Activated naive CD4-positive, alpha-beta T cell treated with anti-CD3 and anti-CD28 coated beads, Interleukin-2, amount 50 U/mL, for 72 hours (primary cell): ENCODE measurements at regions not wholly inside any gene's neighbourhood (a gene's known extent, or its start where the extent isn't known, plus 50 kb on each side); places are given as distances from the start of the nearest gene placed in this dataset.

ENCODE experiments used
- ATAC-seq, 2 donors: fragments of 150-1000 bp; cut with Tn5 transposase; 2 replicates each; pipeline ENCODE4 v1.10.0; 2021; ENCODE audit warnings: mild to moderate bottlenecking in 2 of 2, moderate library complexity in 2 of 2
- DNase-seq, 2 donors: peaks; one replicate each; pipeline ENCODE4 v3.0.0; 2021 to 2022; ENCODE audit warnings: low spot score in 2 of 2
- H3K27ac Mint-ChIP-seq, 2 donors: one replicate each; pipeline ENCODE4 v1.8.0; 2022; ENCODE audit warnings: mild to moderate bottlenecking in 2 of 2, mixed read lengths in 2 of 2
- H3K36me3 Mint-ChIP-seq, 2 donors: one replicate each; pipeline ENCODE4 v1.8.0; 2022; ENCODE audit warnings: mixed read lengths in 2 of 2
- H3K9me3 Mint-ChIP-seq, 2 donors: one replicate each; pipeline ENCODE4 v1.8.0; 2022; ENCODE audit warnings: mixed read lengths in 2 of 2

DNA sequence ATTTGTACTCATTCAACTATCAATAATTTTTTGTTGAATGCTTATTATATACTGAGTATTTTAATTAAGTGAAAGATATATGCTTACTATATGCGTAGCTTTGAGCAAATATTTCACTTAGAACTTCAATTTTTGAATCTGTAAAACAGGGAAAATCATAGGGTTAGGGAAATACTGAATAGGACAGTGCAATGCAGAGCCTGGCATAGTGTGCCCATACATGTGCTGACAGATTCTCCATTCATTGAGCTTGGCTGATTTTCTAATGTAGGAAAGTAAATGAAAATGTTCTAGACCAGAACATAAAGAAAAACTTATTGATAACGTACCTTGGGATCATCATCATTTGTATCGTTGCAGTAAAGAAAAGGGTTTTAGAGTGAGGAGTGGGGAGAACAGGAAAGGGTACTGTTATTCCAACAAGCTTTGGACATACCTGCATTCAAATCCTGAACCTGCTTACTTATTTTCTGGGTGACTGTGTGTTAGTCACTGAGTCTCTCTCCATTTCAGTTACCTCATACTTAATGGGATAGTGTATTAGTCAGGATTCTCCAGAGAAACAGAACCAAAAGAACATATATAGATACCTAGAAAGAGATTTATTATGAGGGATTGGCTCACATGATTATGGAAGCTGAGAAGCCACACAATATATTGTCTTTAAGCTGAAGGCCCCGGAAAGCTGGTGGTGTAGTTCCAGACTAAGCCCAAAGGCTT is 436.4 kb downstream of the ADAMTS20 start:
- ATAC-seq (no peak), DNase-seq (no peak)
- Mint-ChIP-seq H3K9me3 (no peaks in the 10 kb centered on the region), H3K27ac (no peak overlapping the region), H3K36me3 (no peaks in the 10 kb centered on the region)

DNA sequence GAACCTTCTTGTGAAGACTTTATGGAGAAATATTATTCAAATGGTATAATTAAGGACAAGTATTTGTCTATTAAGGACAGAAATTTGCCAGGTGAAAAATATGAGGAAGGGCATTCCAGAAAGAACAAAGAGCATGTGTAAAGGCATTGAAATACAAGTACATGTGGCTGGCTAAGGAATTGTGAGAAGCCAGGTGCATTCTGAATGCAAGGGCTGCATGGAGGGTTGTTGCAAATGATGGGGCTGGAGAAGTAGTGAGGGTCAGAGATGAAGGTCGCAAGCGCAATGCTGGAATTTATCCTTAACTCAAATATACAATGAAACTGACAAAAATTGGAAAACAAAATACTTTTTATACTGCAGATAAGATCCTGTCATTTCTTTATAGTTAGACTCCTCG is 437.7 kb downstream of the ADAMTS20 start:
- no peak for ATAC-seq
- Mint-ChIP-seq H3K27ac (no peak overlapping the region), H3K9me3 (peaks cover 8% of the 10 kb centered on the region in 2 donors), H3K36me3 (no peaks in the 10 kb centered on the region)
- DNase-seq, result no peak

DNA sequence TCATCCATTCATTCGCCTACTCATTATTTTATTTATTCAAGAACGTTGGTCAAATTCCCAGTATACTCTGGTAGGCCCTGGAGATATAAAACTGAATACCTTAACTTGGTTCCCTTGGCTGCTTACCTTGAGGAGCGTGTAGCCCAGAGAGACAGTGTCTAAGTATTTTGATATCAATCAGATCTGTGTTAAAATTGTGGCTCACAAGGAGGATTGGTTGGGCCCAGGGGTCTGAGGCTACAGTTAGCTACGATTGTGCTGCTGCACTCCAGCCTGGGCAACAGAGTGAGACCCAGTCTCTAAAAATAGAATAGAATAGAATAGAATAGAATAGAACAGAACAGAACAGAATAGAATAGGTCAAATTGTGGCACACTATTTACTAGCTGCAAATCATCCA is 438.4 kb downstream of the ADAMTS20 start:
- DNase-seq, result no peak
- H3K9me3 Mint-ChIP-seq, result peaks cover 8 to 14% of the 10 kb centered on the region in 2 donors
- no peak for ATAC-seq
- H3K27ac Mint-ChIP-seq, result no peak overlapping the region
- H3K36me3 Mint-ChIP-seq, result no peaks in the 10 kb centered on the region

DNA sequence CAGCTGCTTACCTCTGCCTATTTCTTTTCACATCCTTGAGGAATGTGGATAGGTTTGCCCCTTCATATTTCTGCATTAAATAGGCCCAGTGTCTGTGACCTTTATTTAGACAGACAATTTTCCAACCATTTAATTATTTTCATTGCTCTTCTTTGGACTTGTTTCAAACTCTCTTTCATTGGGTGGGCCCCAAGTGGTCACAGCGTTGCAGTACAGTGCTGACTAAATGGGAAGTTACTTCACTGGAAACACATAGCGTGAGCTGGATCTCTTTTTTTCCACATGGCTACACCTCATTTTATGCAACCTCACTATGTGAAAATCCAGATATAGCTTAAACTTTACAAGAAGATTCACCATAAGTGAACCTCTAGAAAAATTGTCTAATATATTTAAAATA is 438.9 kb downstream of the ADAMTS20 start:
- DNase-seq, result no peak
- no peak for ATAC-seq
- no peaks in the 10 kb centered on the region for H3K36me3 Mint-ChIP-seq
- H3K27ac Mint-ChIP-seq, result no peak overlapping the region
- peaks cover 8 to 18% of the 10 kb centered on the region in 2 donors for H3K9me3 Mint-ChIP-seq

DNA sequence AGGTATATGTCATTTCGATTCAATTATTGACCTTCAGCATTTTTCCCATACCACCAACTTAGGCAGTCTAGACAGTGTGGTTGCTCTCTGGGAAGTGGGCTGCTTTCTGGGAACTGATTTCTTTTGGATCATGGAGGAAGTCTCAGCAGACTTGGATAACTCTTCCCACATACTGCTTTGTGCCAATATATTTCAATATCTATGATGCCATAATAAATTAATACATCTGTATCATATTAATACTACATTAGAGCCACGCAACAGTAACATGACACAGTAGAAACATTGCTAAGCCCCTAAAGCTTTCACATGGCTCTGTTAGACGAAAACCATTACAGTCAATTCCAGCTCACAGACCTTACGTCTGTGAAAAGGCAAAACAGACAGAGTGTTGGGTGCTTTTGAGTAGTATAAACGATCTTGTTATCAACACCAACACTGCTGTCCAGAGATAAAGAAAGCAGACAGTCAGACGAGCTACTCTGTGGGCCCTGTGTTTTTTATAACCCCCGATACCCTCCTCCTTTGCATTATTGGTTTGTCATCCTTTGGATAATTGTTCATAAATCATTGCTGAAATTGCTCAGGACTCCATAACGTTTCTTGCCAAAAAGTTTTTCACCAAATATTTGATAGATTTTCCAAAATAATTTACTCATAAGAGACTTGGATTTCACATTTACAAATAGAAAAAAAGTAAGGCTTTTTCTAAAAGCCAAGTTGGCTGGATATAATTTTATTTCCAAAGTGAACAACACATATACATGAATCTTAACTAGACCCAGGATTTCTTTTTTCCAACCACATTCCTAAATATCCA is 439.7 kb downstream of the ADAMTS20 start:
- no peak for DNase-seq
- no peak for ATAC-seq
- no peaks in the 10 kb centered on the region for H3K36me3 Mint-ChIP-seq
- no peak overlapping the region for H3K27ac Mint-ChIP-seq
- H3K9me3 Mint-ChIP-seq, result peaks cover 8 to 18% of the 10 kb centered on the region in 2 donors

DNA sequence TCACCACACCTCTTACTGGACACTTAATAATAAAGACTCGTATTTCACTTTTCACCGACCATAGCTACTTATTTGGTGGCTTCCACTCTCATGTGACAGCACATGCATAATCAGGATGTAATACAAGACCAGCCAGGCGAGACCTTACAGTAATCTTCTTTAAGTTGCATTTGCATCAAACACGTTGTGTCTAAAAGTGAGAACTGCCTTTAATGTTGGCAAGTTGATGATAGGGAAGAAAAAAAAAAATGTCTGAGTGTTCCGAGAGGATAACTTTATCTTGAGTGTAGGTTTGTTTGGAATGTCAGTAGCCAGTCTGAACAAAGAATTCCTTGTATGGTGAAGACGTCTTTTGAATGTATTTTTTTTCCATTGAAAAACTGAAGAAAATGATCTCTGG is 440.4 kb downstream of the ADAMTS20 start:
- Mint-ChIP-seq H3K9me3 (peaks cover 8 to 18% of the 10 kb centered on the region in 2 donors), H3K27ac (no peak overlapping the region), H3K36me3 (no peaks in the 10 kb centered on the region)
- ATAC-seq (no peak), DNase-seq (no peak)

DNA sequence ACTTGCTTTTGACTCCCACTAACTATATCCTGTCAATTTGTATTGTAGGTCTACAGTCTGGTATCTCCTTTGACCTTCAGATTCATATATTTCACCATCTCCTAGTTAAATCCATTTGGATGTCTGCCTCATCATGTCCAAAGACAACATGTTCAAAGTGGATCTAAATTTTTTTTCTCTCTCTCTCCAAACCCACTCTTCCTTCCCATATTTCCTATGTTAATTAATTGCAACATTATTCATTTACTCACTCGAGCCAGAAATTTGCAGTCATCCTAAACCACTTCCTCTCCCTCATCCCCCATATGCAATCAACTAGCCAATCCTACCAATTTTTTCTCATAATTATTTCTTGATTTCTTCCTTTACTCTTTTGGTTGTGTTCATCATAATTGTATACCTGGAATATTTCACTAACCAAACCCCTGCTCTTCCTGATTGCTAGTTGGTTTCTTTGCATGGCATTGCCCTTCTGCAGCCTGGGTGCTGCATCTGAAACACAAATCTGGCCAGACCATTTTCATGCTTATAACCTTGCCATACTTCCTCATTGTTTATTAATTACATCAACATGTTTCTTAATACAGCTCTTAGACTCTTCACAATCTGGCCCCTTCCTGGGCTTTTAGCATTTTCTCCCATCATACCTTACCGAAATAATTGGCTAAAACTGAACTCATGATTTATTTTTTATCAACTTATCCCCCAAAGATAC is 442.2 kb downstream of the ADAMTS20 start:
- H3K9me3 Mint-ChIP-seq, result peaks cover 8 to 18% of the 10 kb centered on the region in 2 donors
- no peak for ATAC-seq
- H3K27ac Mint-ChIP-seq, result no peak overlapping the region
- no peak for DNase-seq
- H3K36me3 Mint-ChIP-seq, result no peaks in the 10 kb centered on the region

DNA sequence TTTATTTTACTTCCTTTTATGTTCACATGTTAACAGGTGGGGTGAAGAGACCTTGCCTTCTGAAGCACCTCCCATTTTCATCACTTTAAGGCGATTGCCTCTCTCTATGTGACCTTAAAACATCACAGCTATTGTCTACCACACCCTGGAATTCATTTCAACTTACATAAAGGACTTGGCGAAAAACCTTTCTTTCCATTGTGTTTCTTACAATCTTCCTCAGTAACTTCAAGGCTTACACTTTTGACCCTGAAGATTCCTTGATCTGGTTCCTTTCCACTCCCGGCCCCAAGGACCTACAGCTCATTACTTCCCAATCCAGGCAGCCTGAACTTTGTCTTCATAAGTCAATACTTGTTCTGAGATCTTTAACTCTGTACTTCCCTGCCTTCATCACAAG is 443.3 kb downstream of the ADAMTS20 start:
- ATAC-seq (no peak), DNase-seq (no peak)
- H3K9me3 Mint-ChIP-seq, result peaks cover 8 to 18% of the 10 kb centered on the region in 2 donors
- no peak overlapping the region for H3K27ac Mint-ChIP-seq
- H3K36me3 Mint-ChIP-seq, result no peaks in the 10 kb centered on the region

DNA sequence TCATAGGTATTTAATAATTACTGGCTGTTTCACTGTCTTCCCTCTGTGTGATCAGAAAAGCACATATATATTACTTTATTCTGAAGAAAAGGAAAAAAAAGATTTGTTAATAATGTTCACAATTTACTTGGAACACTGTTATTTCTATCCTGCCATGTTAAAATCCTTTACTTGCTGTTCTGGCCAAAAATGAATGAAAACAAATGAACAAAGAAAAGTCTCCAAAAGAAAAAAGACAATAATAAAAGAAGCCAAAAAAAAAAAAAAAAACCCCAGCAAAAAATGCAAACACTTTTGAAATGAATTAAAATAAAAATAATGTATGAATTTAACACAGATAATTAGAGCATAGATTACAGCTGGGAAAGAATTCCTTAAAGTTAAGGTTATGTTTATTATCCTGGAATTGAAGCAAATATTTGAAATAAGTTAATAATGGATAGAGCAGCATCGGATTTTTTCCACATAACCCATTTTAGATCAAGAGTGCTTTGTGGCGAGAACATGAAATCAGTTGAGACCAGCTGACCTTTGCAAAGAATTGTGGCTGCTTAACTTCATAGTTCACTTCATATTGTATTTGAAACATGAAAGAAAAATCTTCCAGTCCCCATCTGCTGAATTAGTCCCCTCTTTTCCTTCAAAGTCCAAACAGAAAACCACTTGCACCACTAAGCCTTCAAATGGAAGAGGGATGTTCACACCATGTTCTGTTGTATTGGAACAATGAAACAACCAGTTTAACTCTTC is 444.8 kb downstream of the ADAMTS20 start:
- Mint-ChIP-seq H3K9me3 (peaks cover 8 to 18% of the 10 kb centered on the region in 2 donors), H3K36me3 (no peaks in the 10 kb centered on the region), H3K27ac (no peak overlapping the region)
- DNase-seq (no peak), ATAC-seq (no peak)

DNA sequence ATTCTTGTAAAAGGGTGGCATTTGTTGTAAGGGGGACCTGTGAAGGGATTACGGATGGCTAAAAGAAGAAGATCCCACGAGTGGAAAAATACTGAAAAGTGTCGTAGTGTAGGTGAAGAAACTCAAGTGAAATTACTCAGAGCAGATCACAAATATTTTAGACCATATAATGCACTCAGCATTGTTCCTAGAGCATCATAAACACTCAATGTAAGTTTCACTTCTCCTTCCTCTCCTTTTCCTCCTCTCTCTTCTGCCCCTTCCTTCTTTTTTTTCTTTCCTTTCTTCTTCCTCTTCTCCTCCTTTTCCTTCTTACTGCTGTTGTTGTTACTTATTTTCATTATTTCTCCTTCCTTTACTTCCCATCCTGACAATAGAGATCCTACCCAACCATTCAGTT is 445.6 kb downstream of the ADAMTS20 start:
- Mint-ChIP-seq H3K36me3 (no peaks in the 10 kb centered on the region), H3K27ac (no peak overlapping the region), H3K9me3 (peaks cover 8 to 22% of the 10 kb centered on the region in 2 donors)
- ATAC-seq, result no peak
- DNase-seq, result no peak

DNA sequence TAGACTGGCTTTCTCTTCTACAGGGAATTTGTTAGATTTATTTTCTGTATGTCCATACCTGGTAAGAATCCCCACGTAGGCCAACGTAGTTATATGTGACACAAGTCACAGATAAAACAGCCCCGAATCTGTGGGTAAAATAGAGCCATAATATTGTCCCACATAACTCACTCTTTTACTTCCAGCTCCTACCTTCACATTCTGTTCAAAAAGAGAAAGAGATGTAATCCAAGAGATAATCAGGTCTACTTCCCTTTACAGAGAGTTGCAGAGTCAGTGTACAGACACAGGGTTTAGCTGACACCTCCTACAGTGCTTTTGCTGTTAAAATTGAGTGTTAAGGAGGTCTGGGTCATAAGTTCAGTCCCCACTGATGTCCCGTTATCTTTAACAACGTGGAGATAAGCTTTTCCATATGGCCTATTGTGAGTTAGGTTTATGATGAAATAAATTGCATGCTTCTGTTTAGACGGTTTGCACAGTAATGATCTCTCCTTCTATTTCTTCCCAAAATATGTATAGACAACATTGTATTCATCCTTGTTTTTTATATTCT is 446.5 kb downstream of the ADAMTS20 start:
- Mint-ChIP-seq H3K27ac (no peak overlapping the region), H3K9me3 (peaks cover 8 to 21% of the 10 kb centered on the region in 2 donors), H3K36me3 (no peaks in the 10 kb centered on the region)
- DNase-seq, result no peak
- ATAC-seq, result no peak

DNA sequence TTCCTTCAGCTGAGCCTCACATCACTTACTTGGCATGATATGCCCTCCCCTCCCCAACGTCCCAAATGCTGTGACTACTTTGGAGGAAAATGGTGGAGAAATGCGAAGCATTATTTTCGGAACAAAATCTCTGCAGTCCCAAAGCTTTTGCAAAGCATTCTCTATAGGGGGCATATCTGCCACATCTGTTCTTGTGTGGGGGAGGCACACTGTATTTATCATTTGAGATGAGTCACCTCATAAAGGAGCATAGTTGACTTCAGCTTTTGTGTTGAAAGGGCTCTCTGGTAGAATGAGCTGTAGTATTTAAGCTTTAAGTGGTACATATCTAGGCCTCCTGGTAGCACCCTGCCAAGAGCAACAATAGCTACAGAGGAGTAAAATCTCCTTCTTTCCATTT is 447.5 kb downstream of the ADAMTS20 start:
- DNase-seq, result no peak
- Mint-ChIP-seq H3K27ac (no peak overlapping the region), H3K9me3 (peaks cover 5 to 13% of the 10 kb centered on the region in 2 donors), H3K36me3 (no peaks in the 10 kb centered on the region)
- ATAC-seq, result no peak

DNA sequence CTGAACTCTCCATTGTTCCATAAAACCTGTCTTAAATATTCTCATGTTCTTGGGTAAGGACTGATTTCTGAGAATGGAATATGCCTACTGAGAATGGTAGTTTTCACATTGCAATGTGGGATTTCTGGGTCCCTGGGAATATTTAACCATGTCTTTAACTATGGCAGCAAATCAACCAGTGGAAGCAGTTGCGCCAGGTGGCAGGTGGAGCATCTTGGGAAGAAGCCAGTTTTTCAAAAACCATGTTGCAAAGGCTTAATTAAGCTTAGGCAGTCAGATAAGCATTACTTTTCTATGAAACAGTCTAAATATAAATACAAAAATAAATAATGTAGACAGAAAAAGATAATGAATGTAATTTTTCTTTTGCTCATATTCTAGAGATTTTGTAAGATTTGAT is 448.1 kb downstream of the ADAMTS20 start:
- Mint-ChIP-seq H3K36me3 (no peaks in the 10 kb centered on the region), H3K9me3 (peaks cover 4 to 11% of the 10 kb centered on the region in 2 donors), H3K27ac (no peak overlapping the region)
- ATAC-seq (no peak), DNase-seq (no peak)

DNA sequence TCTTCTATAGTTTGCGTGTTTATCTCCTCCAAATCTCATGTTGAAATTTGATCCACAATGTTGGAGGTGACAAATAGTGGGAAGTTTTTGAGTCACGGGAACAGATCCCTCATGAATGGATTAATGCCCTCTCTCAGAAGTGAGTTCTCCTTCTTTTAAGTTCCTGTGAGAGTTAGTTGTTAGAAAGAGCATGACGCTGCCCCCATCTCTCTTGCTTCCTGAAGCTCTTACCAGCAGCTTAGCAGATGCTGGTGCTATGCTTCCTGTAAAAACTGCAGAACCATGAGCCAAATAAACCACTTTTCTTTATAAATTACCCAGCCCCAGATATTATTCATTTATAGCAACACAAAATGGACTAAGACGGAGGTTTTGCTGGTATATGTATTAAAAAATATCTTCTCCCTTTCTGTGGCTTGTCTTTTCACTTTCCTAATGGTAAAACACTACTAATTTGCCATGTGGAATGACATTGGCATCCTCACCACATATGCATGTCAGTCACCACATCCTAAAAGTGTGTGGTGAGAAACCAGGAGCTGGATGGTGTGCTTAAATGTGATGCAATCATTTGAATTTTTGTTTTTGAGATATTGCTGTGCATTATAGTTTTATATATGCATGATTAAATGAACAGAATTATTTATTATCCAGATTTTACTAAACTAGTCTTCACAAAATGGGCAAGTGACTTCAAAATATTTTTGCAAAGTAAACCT is 449.3 kb downstream of the ADAMTS20 start:
- DNase-seq, result no peak
- Mint-ChIP-seq H3K27ac (no peak overlapping the region), H3K36me3 (no peaks in the 10 kb centered on the region), H3K9me3 (peaks cover 4% of the 10 kb centered on the region in 2 donors)
- ATAC-seq, result no peak

DNA sequence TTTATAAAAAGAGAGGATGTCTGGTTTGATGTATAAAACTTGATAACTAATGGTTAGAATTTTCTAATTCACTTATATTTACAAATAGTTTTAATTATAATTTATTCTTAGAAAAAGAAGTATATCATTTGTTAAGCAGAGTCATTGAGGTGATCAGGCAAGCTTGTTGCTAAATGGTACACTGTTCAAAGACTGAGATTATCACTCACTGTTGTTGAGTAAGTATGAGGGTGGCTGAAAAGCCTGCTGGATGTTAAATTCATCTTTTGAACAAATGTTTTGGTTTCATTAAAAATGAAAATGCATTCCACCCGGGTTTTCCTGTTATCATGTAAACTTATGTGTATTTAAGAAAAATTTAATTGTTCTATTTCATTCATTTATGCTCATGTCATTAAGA is 451.8 kb downstream of the ADAMTS20 start:
- no peak for ATAC-seq
- peaks cover 4 to 8% of the 10 kb centered on the region in 2 donors for H3K9me3 Mint-ChIP-seq
- no peaks in the 10 kb centered on the region for H3K36me3 Mint-ChIP-seq
- no peak overlapping the region for H3K27ac Mint-ChIP-seq
- DNase-seq, result no peak

DNA sequence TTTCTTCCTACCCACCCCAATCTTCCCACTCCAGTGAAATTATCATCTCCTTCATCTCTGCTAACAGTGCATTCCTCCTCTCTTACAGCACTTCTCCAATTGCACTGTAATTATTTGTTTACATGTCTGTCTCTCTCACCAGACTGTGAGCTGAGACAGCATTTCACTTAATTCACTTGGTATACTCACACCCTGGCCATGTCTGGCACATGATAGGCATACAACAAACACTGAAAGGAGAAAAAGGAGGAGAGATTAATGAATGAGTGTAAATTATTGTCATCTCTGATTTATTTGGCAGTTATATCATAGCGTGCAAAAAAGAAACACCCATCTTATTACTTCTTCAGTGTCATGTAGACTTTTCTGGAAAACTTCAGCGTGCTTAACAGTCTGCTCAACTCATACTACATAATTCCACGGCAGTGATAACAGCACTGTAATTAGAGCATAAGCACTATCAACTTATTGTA is 452.3 kb downstream of the ADAMTS20 start:
- ATAC-seq, result no peak
- H3K36me3 Mint-ChIP-seq, result no peaks in the 10 kb centered on the region
- no peak for DNase-seq
- peaks cover 4 to 8% of the 10 kb centered on the region in 2 donors for H3K9me3 Mint-ChIP-seq
- no peak overlapping the region for H3K27ac Mint-ChIP-seq
